Natural killer cell treated with Interleukin-12 subunit alpha and Interleukin-12 subunit beta and Interleukin-15 and Interleukin-18, amount 100 ng/mL, for 72 hours (primary cell): ENCODE measurements at regions not wholly inside any gene's neighbourhood (a gene's known extent, or its start where the extent isn't known, plus 50 kb on each side); places are given as distances from the start of the nearest gene placed in this dataset.

Experiments
- ATAC-seq, 2 donors: fragments of 150-1000 bp; cut with Tn5 transposase in 1 of 2; sonication (Bioruptor Pico), chemical (Tn5 transposase) in 1 of 2; 2 replicates each; pipeline ENCODE4 v1.10.0; 2021
- DNase-seq: peaks from one replicate; pipeline ENCODE4 v3.0.0; 2022; ENCODE audit warnings: low spot score
- H3K27ac Mint-ChIP-seq, 2 donors: 1 replicate in 1 of 2; 2 replicates in 1 of 2; pipeline ENCODE4 v1.8.0; 2022; ENCODE audit warnings: mixed read lengths in 2 of 2, mild to moderate bottlenecking in 1 of 2, moderate library complexity in 1 of 2
- H3K27me3 Mint-ChIP-seq, 2 donors: 1 replicate in 1 of 2; 2 replicates in 1 of 2; pipeline ENCODE4 v1.8.0; 2022; ENCODE audit warnings: mixed read lengths in 2 of 2
- H3K36me3 Mint-ChIP-seq: one replicate; pipeline ENCODE4 v1.8.0; 2022; ENCODE audit warnings: mixed read lengths
- H3K4me1 Mint-ChIP-seq, 2 donors: 1 replicate in 1 of 2; 2 replicates in 1 of 2; pipeline ENCODE4 v1.8.0; 2022; ENCODE audit warnings: low read depth in 2 of 2, mixed read lengths in 2 of 2, mild to moderate bottlenecking in 1 of 2
- H3K4me3 Mint-ChIP-seq: one replicate; pipeline ENCODE4 v1.8.0; 2022; ENCODE audit warnings: mixed read lengths
- H3K9me3 Mint-ChIP-seq: 2 replicates; pipeline ENCODE4 v1.8.0; 2022; ENCODE audit warnings: mixed read lengths

DNA sequence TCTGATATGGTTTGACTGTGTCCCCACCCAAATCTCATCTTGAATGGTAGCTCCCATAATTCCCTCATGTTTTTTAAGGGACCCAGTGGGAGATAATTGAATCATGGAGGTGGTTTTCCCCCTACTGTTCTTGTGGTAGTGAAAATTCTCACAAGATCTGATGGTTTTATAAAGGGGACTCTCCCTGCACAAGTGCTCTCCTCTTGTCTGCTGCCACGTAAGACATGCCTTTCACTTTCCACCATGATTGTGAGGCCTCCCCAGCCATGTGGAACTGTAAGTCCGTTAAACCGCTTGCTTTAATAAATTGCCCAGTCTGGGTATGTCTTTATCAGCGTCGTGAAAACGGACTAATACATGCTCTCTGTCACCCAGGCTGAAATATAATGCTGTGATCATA, 200.9 kb upstream of the SLIT2 start:
- ATAC-seq, result no peak
- no peaks in the 10 kb centered on the region for H3K4me1 Mint-ChIP-seq
- peaks cover 4% of the 10 kb centered on the region for H3K36me3 Mint-ChIP-seq
- DNase-seq, result no peak
- H3K27me3 Mint-ChIP-seq, result no peaks in the 10 kb centered on the region
- no peak overlapping the region for H3K27ac Mint-ChIP-seq
- H3K4me3 Mint-ChIP-seq, result no peak overlapping the region
- peaks cover 17% of the 10 kb centered on the region for H3K9me3 Mint-ChIP-seq

DNA sequence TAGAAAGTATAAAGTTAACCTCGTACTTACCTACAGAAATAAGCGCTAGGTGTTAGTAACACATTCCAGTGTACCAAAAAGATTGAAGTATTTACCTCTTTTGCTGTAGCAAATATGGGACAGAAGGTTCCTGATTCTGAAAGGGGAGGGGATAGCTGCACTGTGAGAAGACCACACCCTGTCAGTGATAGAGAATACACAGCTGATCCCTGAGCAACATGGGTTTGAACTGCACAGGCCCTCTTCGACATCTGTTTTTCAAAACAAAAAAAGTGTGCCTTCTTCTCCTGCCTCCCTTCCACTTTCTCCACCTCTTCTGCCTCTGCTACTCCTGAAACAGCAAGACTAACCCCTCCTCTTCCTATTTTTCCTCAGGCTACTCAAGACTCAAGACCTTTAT, 201.8 kb upstream of the SLIT2 start:
- Mint-ChIP-seq H3K4me3 (no peak overlapping the region), H3K36me3 (peaks cover 4% of the 10 kb centered on the region), H3K27ac (no peak overlapping the region), H3K27me3 (no peaks in the 10 kb centered on the region), H3K9me3 (peaks cover 13% of the 10 kb centered on the region), H3K4me1 (no peaks in the 10 kb centered on the region)
- DNase-seq, result no peak
- no peak for ATAC-seq

DNA sequence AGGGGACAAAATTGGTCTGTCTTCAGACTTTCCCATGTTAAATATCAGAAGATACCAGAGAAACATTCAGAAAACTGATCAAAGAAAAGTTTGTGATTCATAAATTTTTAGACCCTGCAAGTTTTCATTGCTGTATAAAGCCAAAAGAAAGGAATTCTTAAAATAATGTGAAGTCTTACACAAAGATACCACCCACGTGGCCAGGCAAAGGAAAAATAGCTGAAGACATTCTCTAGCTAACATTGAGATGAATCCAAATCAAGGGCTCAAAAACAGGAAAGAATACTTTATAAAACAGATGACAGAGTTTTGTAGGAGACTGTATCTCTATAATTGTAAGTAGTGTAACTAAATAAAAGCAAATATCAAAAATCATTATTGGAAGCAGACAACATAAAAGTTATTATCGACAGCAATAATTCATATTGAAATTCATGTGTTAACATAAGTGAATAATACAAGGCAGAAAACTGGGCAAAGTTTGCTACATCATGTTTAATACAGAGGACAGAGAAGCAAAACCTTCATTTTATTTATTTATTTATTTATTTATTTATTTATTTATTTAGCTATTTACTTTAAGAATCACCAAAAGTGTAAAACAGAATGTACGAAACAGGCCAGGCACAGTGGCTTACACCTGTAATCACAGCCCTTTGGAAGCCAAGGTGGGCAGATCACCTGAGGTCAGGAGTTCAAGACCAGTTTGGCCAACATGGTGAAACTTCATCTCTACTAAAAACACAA, 204.6 kb upstream of the SLIT2 start:
- no peaks in the 10 kb centered on the region for H3K27me3 Mint-ChIP-seq
- H3K36me3 Mint-ChIP-seq, result peaks cover 4% of the 10 kb centered on the region
- no peak for ATAC-seq
- no peak for DNase-seq
- no peak overlapping the region for H3K27ac Mint-ChIP-seq
- peaks cover 8% of the 10 kb centered on the region for H3K9me3 Mint-ChIP-seq
- H3K4me3 Mint-ChIP-seq, result no peak overlapping the region
- H3K4me1 Mint-ChIP-seq, result no peaks in the 10 kb centered on the region

DNA sequence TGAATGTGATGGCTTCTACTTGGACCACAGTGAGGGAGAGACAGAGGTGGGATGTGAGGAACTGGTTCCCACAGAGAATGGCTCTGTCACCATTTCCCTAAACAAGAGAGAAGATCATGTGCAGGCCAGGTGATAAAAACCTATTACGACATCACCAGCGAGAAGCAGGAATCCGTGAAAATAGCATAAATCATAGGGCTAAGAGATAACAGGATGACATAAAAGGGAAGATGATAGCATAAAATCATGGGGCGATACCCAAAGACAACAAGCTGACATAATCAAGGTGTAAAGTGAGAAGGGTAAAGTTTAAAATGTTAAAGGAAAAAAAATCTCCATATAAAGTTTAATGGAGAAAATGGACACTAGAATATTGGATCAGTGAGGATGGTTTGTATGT, 205.5 kb upstream of the SLIT2 start:
- Mint-ChIP-seq H3K27ac (no peak overlapping the region), H3K36me3 (peaks cover 4% of the 10 kb centered on the region), H3K4me1 (no peaks in the 10 kb centered on the region), H3K9me3 (peaks cover 9% of the 10 kb centered on the region), H3K27me3 (no peaks in the 10 kb centered on the region), H3K4me3 (no peak overlapping the region)
- DNase-seq, result no peak
- no peak for ATAC-seq

DNA sequence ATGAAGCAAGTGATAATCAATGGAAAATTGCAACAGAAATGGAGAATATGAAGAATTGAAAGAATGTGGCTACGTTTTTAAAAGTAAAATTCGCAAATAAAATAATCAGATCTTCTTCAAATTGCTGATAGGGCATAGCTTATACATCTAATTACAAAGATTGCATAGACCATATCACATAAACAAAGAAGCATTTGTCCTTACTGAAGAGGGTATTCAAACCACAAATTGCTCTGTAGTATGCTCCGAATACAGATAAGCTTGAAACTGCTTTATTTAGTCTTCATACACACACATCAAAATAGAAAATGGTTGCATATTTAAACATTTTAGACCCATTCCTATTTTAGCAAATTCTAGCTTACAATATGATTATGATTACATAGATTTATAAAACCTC, 206.7 kb upstream of the SLIT2 start:
- Mint-ChIP-seq H3K4me1 (no peaks in the 10 kb centered on the region), H3K27ac (no peak overlapping the region)

DNA sequence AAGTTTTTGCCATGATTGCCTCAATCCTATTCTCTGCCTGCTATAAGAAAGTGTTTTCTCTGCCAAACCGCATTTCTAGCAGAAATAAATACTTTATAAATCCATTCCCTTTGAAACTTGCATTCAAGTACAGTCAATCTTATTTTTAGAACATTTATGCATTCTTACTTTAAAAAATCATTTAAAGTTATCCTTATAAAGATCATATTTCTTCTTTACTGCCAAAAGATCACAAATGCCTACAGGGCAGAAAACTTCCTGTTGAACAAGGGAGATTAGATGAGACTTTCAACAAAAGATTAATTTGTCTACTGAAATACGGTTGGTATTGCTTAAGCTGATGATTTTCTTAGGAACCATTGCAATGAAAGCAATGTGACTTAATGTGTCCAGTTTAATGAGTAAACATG, 207.2 kb upstream of the SLIT2 start:
- Mint-ChIP-seq H3K27me3 (no peaks in the 10 kb centered on the region), H3K4me3 (no peak overlapping the region), H3K27ac (no peak overlapping the region), H3K36me3 (peaks cover 4% of the 10 kb centered on the region), H3K9me3 (peaks cover 6% of the 10 kb centered on the region), H3K4me1 (no peaks in the 10 kb centered on the region)
- ATAC-seq, result no peak
- no peak for DNase-seq

More for the DNA sequence above, 206.7 kb upstream of the SLIT2 start:
- no peak overlapping the region for H3K4me3 Mint-ChIP-seq
- DNase-seq (no peak), ATAC-seq (no peak)
- peaks cover 6% of the 10 kb centered on the region for H3K9me3 Mint-ChIP-seq
- peaks cover 4% of the 10 kb centered on the region for H3K36me3 Mint-ChIP-seq
- no peaks in the 10 kb centered on the region for H3K27me3 Mint-ChIP-seq

DNA sequence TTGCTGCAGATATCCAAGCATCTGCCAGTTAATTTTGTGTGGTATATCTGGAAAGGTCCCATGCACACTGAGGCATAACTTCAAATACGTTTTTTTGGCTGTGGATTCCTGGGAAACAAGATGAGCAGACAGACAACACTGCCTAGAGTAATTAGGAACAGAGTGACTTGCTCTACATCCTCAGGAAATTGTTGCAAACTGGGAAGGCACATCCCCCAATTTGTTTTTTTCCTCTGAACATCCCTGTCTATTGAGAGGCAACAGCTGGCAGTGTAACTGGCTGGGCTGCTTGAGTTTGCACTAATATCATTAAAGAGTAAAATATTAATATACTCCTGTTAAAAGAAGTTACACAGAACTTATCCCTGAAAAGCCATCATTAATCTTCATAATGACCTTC, 207.7 kb upstream of the SLIT2 start:
- no peak for DNase-seq
- no peaks in the 10 kb centered on the region for H3K4me1 Mint-ChIP-seq
- ATAC-seq, result no peak
- H3K36me3 Mint-ChIP-seq, result peaks cover 4% of the 10 kb centered on the region
- H3K27ac Mint-ChIP-seq, result no peak overlapping the region
- H3K9me3 Mint-ChIP-seq, result peaks cover 6% of the 10 kb centered on the region
- H3K4me3 Mint-ChIP-seq, result no peak overlapping the region
- no peaks in the 10 kb centered on the region for H3K27me3 Mint-ChIP-seq

DNA sequence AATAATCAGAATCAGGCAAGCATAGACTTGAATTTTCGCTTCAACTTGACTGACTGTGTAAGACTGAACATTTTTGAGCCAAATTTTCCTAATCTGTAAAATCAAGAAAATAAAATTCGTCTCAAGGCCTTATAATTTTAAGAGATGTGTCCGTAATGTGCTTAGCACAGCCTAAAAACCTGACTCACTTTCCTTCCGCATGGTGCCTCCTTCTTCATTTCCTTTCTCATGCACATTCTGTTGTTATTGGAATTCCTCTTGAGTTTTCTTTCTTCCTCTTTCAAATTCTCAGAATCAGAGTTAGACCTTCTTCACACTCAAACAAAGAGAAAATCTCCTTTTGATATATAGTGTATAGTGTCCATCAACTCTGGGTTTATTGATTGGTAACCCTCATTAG, 208.9 kb upstream of the SLIT2 start:
- no peak overlapping the region for H3K27ac Mint-ChIP-seq
- H3K9me3 Mint-ChIP-seq, result peaks cover 6% of the 10 kb centered on the region
- H3K4me1 Mint-ChIP-seq, result no peaks in the 10 kb centered on the region
- no peaks in the 10 kb centered on the region for H3K27me3 Mint-ChIP-seq
- ATAC-seq (no peak), DNase-seq (no peak)
- no peak overlapping the region for H3K4me3 Mint-ChIP-seq
- peaks cover 4% of the 10 kb centered on the region for H3K36me3 Mint-ChIP-seq

DNA sequence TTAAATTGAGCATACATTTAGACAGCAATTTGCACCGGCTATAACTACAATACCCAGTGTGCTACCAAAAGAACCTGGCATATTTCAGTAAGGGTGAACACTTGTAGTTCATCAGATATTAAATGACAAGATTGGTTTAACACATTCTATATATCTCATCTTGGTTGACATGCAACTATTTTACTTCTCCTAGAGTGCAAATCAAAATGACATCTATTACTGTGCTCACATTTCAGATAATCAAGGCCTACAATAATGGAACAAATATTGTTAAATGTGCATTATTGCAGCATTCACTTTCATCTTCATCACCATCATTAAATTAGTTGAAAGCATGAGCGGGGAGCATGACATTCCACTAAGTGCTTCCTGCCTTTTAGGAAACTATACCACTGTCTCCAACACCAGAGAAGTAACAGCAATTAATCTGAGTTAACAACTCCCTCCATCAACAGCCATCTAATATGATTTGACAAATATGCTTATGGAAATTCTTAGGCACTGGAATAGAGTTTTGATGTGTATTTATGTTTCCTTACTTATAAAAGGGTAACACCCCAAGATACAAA, 209.8 kb upstream of the SLIT2 start:
- no peak for ATAC-seq
- Mint-ChIP-seq H3K4me3 (no peak overlapping the region), H3K4me1 (no peaks in the 10 kb centered on the region), H3K27me3 (no peaks in the 10 kb centered on the region), H3K9me3 (peaks cover 6% of the 10 kb centered on the region), H3K27ac (no peak overlapping the region), H3K36me3 (peaks cover 4% of the 10 kb centered on the region)
- DNase-seq, result no peak

DNA sequence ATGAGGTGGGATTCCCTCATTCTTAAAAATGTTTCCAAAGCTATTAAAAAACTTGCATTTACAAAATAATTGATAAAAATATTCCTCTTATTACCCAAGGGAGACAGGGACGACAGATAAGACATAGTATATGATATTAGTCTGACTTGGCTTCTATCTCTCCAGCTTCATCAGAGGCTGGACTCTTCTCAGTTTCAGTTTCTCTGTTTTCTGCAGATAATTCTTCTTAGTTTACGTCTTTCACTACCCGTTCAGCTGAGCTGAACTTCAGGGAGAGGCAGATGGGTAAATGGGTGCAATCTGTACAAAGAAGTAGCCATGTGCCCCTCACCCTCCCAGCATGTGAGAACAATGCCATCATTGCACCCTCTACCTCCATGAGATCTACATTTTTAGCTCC, 214.0 kb upstream of the SLIT2 start:
- ATAC-seq (no peak), DNase-seq (no peak)
- no peaks in the 10 kb centered on the region for H3K4me1 Mint-ChIP-seq
- H3K4me3 Mint-ChIP-seq, result no peak overlapping the region
- no peaks in the 10 kb centered on the region for H3K27me3 Mint-ChIP-seq
- H3K9me3 Mint-ChIP-seq, result peaks cover 7% of the 10 kb centered on the region
- peaks cover 1% of the 10 kb centered on the region for H3K36me3 Mint-ChIP-seq
- H3K27ac Mint-ChIP-seq, result no peak overlapping the region

DNA sequence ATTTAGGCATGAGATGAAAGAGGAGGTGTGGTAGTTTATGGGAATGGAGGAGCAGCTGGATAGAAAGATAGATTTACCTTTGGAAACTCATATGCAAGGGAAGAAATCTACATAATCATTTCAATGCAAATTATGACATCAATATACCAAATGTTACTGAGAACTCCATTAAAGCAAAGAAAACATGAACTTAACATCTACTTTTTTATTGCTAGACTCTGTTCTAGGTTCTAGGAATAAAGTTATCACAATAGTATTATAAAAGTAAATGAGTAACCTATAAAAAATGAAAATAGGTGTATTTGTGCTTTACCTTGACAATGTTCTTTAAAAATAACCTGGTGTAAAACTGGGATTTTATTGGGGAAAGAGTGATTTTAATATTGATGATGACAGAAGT, 221.6 kb upstream of the SLIT2 start:
- DNase-seq (no peak), ATAC-seq (no peak)
- Mint-ChIP-seq H3K9me3 (peaks cover 10% of the 10 kb centered on the region), H3K27ac (no peak overlapping the region), H3K4me1 (no peaks in the 10 kb centered on the region), H3K36me3 (peaks cover 5% of the 10 kb centered on the region), H3K4me3 (no peak overlapping the region), H3K27me3 (no peaks in the 10 kb centered on the region)

DNA sequence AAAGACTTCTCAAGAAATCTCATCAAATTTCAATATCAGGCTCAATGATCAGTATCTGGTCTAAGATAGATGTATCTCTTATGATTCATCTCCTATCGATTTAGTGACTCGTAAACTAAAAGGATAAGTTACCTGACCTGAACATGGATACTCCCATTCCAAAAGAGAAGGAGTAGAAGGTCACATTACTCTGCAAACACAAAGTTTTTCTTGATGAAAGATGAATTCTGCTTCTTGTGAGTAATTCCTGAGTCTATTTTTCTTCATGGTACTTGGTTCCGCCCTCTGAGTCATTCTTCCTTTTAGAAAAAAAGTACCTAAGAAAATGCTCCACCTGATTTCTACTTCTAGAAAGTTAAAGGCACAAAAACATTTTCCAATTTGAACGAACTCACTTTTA, 223.1 kb upstream of the SLIT2 start:
- H3K4me1 Mint-ChIP-seq, result no peaks in the 10 kb centered on the region
- no peak overlapping the region for H3K4me3 Mint-ChIP-seq
- peaks cover 10% of the 10 kb centered on the region for H3K9me3 Mint-ChIP-seq
- DNase-seq (no peak), ATAC-seq (no peak)
- no peaks in the 10 kb centered on the region for H3K27me3 Mint-ChIP-seq
- no peak overlapping the region for H3K27ac Mint-ChIP-seq
- H3K36me3 Mint-ChIP-seq, result peaks cover 5% of the 10 kb centered on the region

DNA sequence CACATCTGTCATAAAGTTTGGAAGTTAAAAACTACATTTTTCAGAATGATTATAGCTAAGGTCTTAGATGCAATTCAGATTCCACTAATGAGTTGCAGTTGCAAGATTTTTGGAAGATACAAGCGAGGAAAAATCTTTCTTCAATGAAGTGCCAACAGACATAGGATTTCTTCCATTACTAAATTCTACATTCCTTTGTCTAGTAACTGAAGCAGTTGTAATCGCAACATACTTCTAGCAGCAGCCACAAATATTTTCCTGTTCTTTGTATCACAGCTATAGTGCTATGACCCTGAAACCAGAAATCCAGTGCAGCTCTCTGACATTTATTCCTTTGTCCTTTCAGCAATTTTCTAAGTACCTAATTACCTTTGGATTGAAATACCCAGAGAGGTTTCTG, 225.2 kb upstream of the SLIT2 start:
- ATAC-seq (no peak), DNase-seq (no peak)
- Mint-ChIP-seq H3K27me3 (no peaks in the 10 kb centered on the region), H3K27ac (no peak overlapping the region), H3K36me3 (no peaks in the 10 kb centered on the region), H3K9me3 (peaks cover 6% of the 10 kb centered on the region), H3K4me1 (no peaks in the 10 kb centered on the region), H3K4me3 (no peak overlapping the region)

DNA sequence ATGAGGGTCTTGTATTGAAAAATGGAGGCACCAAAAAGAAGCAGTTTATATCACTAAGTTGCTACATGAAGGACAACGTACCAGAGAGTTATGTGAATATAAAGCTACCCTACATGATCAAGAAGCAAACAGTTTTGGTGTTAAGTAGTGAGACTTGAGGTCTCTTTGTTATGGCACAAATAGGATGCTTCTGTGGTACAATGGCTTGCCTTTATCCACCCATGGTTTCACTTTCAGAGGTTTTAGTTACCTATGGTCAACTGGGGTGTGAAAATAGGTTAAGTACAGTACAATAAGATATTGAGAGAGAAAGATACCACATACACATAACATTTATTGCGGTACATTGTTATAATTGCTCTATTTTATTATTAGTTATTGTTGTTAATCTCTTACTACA, 229.2 kb upstream of the SLIT2 start:
- DNase-seq (no peak), ATAC-seq (no peak)
- Mint-ChIP-seq H3K4me3 (no peak overlapping the region), H3K9me3 (peaks cover 3% of the 10 kb centered on the region), H3K36me3 (no peaks in the 10 kb centered on the region), H3K27me3 (no peaks in the 10 kb centered on the region), H3K27ac (no peak overlapping the region), H3K4me1 (no peaks in the 10 kb centered on the region)

DNA sequence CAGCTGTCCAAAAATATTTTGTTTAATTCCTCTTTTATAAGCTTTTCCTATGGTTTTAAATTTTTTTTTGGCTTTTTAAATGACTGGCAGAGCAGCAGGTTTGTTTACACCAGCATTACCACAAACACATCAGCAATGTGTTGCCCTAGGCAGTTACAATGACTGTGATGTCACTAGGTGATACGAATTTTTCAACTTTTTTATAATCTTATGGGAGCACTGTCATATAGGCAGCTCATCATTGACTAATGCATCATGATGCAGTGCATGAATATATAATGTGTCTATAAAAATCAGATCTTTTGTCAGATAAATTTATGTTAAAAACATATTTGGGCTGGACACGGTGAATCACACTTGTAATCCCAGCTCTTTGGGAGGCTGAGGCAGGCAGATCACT, 231.6 kb upstream of the SLIT2 start:
- Mint-ChIP-seq H3K4me3 (no peak overlapping the region), H3K27me3 (no peaks in the 10 kb centered on the region), H3K27ac (no peak overlapping the region), H3K9me3 (peaks cover 7% of the 10 kb centered on the region), H3K36me3 (no peaks in the 10 kb centered on the region), H3K4me1 (no peaks in the 10 kb centered on the region)
- no peak for ATAC-seq
- DNase-seq, result no peak
